Ascending aorta (tissue), 2 donors: ENCODE measurements at regions not wholly inside any gene's neighbourhood (a gene's known extent, or its start where the extent isn't known, plus 50 kb on each side); places are given as distances from the start of the nearest gene placed in this dataset.

Source experiments
- DNase-seq, 2 donors: peaks; one replicate each; pipeline ENCODE4 v3.0.0-alpha.2; 2019; ENCODE audit warnings: low spot score in 2 of 2
- H3K27ac ChIP-seq, 2 donors: fragments of 200-600 bp; sonication (generic); one replicate each; pipeline ENCODE4 v1.5.1; 2016 to 2017; ENCODE audit warnings: mild to moderate bottlenecking in 1 of 2
- H3K27me3 ChIP-seq: fragments of 200-600 bp; sonication (generic); one replicate; pipeline ENCODE4 v1.5.1; 2017
- H3K36me3 ChIP-seq, 2 donors: fragments of 200-600 bp; sonication (generic); one replicate each; pipeline ENCODE4 v1.5.1; 2016
- H3K4me1 ChIP-seq, 2 donors: fragments of 200-600 bp; sonication (generic); one replicate each; pipeline ENCODE4 v1.5.1; 2016 to 2017; ENCODE audit warnings: mild to moderate bottlenecking in 1 of 2
- H3K4me3 ChIP-seq, 2 donors: fragments of 200-600 bp; sonication (generic); one replicate each; pipeline ENCODE4 v1.5.1; 2016 to 2017; ENCODE audit warnings: mild to moderate bottlenecking in 1 of 2
- H3K9me3 ChIP-seq, 2 donors: fragments of 200-600 bp; sonication (generic); one replicate each; pipeline ENCODE4 v1.5.1; 2016
- intact Hi-C: fragments of 100-400 bp; cut with DNase I; formaldehyde crosslinking; loops from one replicate; pipeline ENCODE4 v1.15.1; 2023
- TF ChIP-seq, protein P1 (sequence below), 3 experiments: fragments of 200-600 bp in 2 of 3; fragments of 450-650 bp in 1 of 3; sonication (generic) in 2 of 3; IDR thresholded peaks; one replicate each; pipeline ENCODE4 v1.5.1; 2016 to 2019; ENCODE audit warnings: antibody characterized with exemption in 3 of 3, mild to moderate bottlenecking in 1 of 3, moderate library complexity in 1 of 3

DNA sequence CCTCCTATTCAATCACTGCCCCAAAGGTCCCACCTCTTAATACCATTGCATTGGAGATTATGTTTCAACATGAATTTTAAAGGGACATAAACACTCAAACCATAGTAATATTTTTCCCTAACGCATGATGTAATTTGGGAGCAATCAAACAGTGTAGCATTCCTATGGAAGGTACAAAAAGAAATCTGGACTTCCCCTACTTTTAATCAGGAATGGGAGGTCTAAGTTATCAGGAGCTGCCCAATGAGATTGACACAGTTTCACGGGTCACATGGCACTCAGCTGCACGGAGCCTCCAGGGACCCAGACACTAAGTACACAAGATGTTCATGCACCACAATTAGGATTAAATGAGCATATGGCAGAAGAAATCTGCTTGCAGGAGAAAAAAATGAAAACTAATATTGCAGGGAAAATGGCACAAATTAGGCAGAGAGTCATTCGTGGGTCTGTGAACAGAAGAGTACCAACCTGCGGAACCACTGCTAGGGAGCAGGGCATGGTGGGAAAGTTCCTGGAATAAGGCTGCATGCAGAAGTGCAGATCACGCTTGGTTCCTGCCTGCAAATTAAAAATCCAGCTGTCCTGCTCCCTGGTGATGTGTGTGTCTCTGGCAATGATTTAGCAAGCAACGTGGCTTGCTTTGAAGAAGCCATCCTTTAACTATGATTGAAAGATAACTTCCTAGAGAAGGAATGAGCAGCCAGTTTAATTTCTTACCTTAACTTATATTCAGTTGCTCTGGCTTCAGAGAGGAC, 326.6 kb upstream of the ID2 start:
- TF ChIP-seq, protein P1, sequence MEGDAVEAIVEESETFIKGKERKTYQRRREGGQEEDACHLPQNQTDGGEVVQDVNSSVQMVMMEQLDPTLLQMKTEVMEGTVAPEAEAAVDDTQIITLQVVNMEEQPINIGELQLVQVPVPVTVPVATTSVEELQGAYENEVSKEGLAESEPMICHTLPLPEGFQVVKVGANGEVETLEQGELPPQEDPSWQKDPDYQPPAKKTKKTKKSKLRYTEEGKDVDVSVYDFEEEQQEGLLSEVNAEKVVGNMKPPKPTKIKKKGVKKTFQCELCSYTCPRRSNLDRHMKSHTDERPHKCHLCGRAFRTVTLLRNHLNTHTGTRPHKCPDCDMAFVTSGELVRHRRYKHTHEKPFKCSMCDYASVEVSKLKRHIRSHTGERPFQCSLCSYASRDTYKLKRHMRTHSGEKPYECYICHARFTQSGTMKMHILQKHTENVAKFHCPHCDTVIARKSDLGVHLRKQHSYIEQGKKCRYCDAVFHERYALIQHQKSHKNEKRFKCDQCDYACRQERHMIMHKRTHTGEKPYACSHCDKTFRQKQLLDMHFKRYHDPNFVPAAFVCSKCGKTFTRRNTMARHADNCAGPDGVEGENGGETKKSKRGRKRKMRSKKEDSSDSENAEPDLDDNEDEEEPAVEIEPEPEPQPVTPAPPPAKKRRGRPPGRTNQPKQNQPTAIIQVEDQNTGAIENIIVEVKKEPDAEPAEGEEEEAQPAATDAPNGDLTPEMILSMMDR (IDR thresholded peaks at IDR 0.05) = no peak
- intact Hi-C loops = no loop called here
- H3K4me3 ChIP-seq = no peak overlapping the region
- no peaks in the 10 kb centered on the region for H3K4me1 ChIP-seq
- DNase-seq = no peak
- no peaks in the 10 kb centered on the region for H3K9me3 ChIP-seq
- H3K27ac ChIP-seq = no peak overlapping the region
- no peaks in the 10 kb centered on the region for H3K36me3 ChIP-seq
- no peaks in the 10 kb centered on the region for H3K27me3 ChIP-seq

DNA sequence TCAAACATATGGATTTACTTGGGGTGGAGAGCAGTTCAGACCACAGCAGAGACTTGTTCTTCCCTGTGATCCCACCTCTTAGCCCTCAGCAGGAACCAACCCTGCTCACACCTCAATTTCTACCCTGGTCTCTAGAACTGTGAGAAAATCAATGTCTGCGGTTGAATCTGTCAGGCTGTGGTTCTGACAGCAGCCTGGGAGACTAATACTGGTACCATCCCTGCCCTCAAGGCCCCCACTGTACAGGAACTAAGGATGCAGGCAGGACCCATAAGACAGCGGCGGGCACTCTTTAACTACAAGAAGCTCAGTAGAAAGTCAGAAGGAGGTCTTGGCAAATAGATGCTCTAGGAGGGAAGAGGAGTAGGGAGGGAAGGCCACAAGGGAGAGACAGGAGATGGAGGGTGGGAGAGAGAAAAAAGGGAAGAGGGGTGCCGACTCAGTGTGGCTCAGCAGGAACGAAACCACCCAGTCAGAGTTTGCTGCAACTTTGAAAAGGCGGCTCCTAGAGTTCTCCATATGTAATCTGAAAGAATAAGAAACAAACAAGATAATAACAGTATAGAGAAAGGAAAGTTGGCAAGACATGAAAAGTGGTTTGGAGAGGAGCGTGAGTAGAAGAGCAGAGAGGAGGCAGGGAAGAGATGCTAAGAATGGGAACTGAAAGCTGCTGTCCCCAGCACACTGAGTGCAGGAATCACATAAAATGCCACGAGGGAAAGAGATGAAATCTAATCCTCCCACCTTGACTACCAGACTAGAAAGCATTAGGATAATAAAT, 323.9 kb upstream of the ID2 start:
- no peak overlapping the region for H3K27ac ChIP-seq
- no peak for DNase-seq
- H3K9me3 ChIP-seq = no peaks in the 10 kb centered on the region
- no peaks in the 10 kb centered on the region for H3K36me3 ChIP-seq
- TF ChIP-seq, protein P1 (IDR thresholded peaks at IDR 0.05) = no peak
- no peaks in the 10 kb centered on the region for H3K4me1 ChIP-seq
- no peaks in the 10 kb centered on the region for H3K27me3 ChIP-seq
- H3K4me3 ChIP-seq = no peak overlapping the region
- intact Hi-C loops = no loop called here

DNA sequence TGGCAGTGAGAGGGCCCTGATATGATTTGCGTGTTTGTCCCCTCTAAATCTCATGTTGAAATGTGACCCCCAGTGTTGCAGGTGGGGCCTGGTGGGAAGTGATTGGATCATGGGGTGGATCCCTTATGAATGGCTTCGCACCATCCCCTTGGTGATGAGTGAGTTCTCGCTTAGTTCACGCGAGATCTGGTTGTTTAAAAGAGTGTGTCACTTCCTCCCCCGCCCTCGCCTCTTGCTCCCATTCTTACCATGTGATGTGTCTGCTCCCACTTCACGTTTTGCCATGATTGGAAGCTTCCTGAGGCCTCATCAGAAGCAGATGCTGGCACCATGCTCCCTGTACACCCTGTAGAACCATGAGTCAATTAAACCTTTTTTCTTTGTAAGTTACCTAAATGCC, 319.9 kb upstream of the ID2 start:
- intact Hi-C loops = no loop called here
- Histone ChIP-seq H3K4me3 (no peak overlapping the region), H3K36me3 (no peaks in the 10 kb centered on the region), H3K9me3 (no peaks in the 10 kb centered on the region), H3K4me1 (no peaks in the 10 kb centered on the region), H3K27ac (no peak overlapping the region), H3K27me3 (no peaks in the 10 kb centered on the region)
- DNase-seq = no peak
- TF ChIP-seq, protein P1 (IDR thresholded peaks at IDR 0.05) = no peak

DNA sequence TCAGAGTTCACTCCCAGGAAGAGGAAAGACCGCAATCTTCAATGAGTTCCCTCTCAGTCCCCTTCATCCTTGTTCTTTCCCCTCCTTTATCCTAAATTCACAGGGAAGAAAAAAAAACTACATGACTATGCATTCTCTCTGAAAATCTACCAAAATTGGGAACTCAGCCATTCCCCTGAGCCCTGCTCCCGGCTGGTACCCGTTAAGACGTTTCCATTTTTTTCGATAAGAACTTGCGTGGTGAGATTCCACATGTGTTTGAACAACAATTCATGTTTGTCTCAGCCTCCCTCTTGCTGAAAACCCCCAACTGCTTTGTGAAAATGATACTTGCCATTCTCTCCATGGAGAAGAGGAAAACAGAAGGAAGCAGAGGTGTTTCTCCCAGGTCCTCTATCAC, 318.7 kb upstream of the ID2 start:
- Histone ChIP-seq H3K36me3 (no peaks in the 10 kb centered on the region), H3K9me3 (no peaks in the 10 kb centered on the region), H3K27ac (no peak overlapping the region), H3K4me1 (no peaks in the 10 kb centered on the region), H3K4me3 (no peak overlapping the region), H3K27me3 (no peaks in the 10 kb centered on the region)
- intact Hi-C loops = no loop called here
- no peak for DNase-seq
- TF ChIP-seq, protein P1 (IDR thresholded peaks at IDR 0.05) = no peak

DNA sequence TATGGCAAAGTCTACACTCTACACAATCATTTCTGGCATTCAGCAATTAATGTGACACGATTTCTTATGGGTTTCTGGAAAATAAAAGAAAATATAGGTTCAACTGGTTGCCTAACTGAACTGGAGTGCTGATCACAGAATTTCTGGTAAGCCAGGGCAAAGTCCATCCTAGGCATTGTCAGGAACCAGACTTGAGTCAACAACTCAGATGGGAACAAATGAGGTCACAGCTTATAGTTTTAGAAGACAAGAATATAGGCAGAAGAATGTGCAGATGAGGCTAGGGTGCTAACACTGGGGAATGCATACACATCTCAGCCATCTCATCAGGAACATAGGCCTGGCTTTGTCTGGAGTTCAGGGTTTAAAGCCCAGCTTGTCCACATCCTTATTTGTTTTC, 317.2 kb upstream of the ID2 start:
- H3K27ac ChIP-seq = no peak overlapping the region
- H3K27me3 ChIP-seq = no peaks in the 10 kb centered on the region
- no peak for DNase-seq
- TF ChIP-seq, protein P1 (IDR thresholded peaks at IDR 0.05) = no peak
- H3K4me3 ChIP-seq = no peak overlapping the region
- intact Hi-C loops = no loop called here
- no peaks in the 10 kb centered on the region for H3K36me3 ChIP-seq
- no peaks in the 10 kb centered on the region for H3K4me1 ChIP-seq
- H3K9me3 ChIP-seq = no peaks in the 10 kb centered on the region
